ENCODE measurements at regions not wholly inside any gene's neighbourhood (a gene's known extent, or its start where the extent isn't known, plus 50 kb on each side); places are given as distances from the start of the nearest gene placed in this dataset.
"Not testable (repeated sequence)": the region's sequence is repeated elsewhere in the genome, so short reads cannot be mapped to it uniquely, and the experiment has no call there.

GRCh38 chr10:62934258-62934657 is 118.1 kb upstream of the EGR2 start:
- no peak for DNase-seq (ENCODE audit: low read depth, low spot score)

- not testable (repeated sequence) for DNase-seq (ENCODE audit: low read depth, low spot score)
These were observed 112.6 kb upstream of the EGR2 start for GRCh38 chr10:62928763-62929162.

- DNase-seq (ENCODE audit: low read depth, low spot score): no peak
These were observed 110.2 kb upstream of the EGR2 start for GRCh38 chr10:62926407-62926806.

GRCh38 chr10:62924344-62924748 is 108.2 kb upstream of the EGR2 start:
- DNase-seq (ENCODE audit: low read depth, low spot score): no peak

- DNase-seq (ENCODE audit: low read depth, low spot score): no peak
These were observed 103.6 kb upstream of the EGR2 start for GRCh38 chr10:62919776-62920175.

GRCh38 chr10:62917475-62918238 is 101.5 kb upstream of the EGR2 start:
- DNase-seq (ENCODE audit: low read depth, low spot score): no peak

- DNase-seq (ENCODE audit: low read depth, low spot score): no peak
These were observed 100.0 kb upstream of the EGR2 start for GRCh38 chr10:62916141-62916603.

GRCh38 chr10:62915158-62915557 is 99.0 kb upstream of the EGR2 start:
- DNase-seq (ENCODE audit: low read depth, low spot score): no peak

GRCh38 chr10:62912086-62912485 is 95.9 kb upstream of the EGR2 start:
- no peak for DNase-seq (ENCODE audit: low read depth, low spot score)

GRCh38 chr10:62911210-62911963 is 95.2 kb upstream of the EGR2 start:
- no peak for DNase-seq (ENCODE audit: low read depth, low spot score)

- DNase-seq (ENCODE audit: low read depth, low spot score): no peak
These were observed 91.5 kb upstream of the EGR2 start for GRCh38 chr10:62907470-62908212.

GRCh38 chr10:62904281-62904875 is 88.2 kb upstream of the EGR2 start:
- DNase-seq (ENCODE audit: low read depth, low spot score): no peak

GRCh38 chr10:62903828-62904227 is 87.7 kb upstream of the EGR2 start:
- no peak for DNase-seq (ENCODE audit: low read depth, low spot score)

GRCh38 chr10:62900829-62901571 is 84.8 kb upstream of the EGR2 start:
- DNase-seq (ENCODE audit: low read depth, low spot score): no peak

GRCh38 chr10:62899311-62899710 is 83.1 kb upstream of the EGR2 start:
- no peak for DNase-seq (ENCODE audit: low read depth, low spot score)

GRCh38 chr10:62895063-62895462 is 78.9 kb upstream of the EGR2 start:
- no peak for DNase-seq (ENCODE audit: low read depth, low spot score)

GRCh38 chr10:62894156-62894555 is 78.0 kb upstream of the EGR2 start:
- DNase-seq (ENCODE audit: low read depth, low spot score): no peak

- DNase-seq (ENCODE audit: low read depth, low spot score): no peak
These were observed 76.9 kb upstream of the EGR2 start for GRCh38 chr10:62893036-62893435.

- DNase-seq (ENCODE audit: low read depth, low spot score): no peak
These were observed 74.2 kb upstream of the EGR2 start for GRCh38 chr10:62890395-62890794.

GRCh38 chr10:62887642-62888041 is 71.5 kb upstream of the EGR2 start:
- DNase-seq (ENCODE audit: low read depth, low spot score): no peak
